Upper lobe of left lung (tissue), 6 donors: ENCODE measurements at regions not wholly inside any gene's neighbourhood (a gene's known extent, or its start where the extent isn't known, plus 50 kb on each side); places are given as distances from the start of the nearest gene placed in this dataset.

ENCODE experiments used
- ATAC-seq, 2 donors: fragments of 200-7000 bp; cut with Tn5 transposase; one replicate each; pipeline ENCODE4 v1.9.1; 2022; ENCODE audit warnings: mild to moderate bottlenecking in 2 of 2, moderate library complexity in 2 of 2; ENCODE audit not compliant: low FRiP score in 2 of 2
- DNase-seq, 2 donors: peaks; one replicate each; pipeline ENCODE4 v3.0.0-alpha.2; 2019 to 2020
- H3K27ac ChIP-seq, 4 donors: fragments of 200-600 bp; sonication (generic); one replicate each; pipeline ENCODE4 v1.5.1; 2016 to 2019
- H3K27me3 ChIP-seq, 4 donors: fragments of 200-600 bp; sonication (generic); one replicate each; pipeline ENCODE4 v1.5.1; 2017 to 2019
- H3K36me3 ChIP-seq, 4 donors: fragments of 200-600 bp; sonication (generic); one replicate each; pipeline ENCODE4 v1.5.1; 2016 to 2019
- H3K4me1 ChIP-seq, 4 donors: fragments of 200-600 bp; sonication (generic); one replicate each; pipeline ENCODE4 v1.5.1; 2018 to 2019
- H3K4me3 ChIP-seq, 4 donors: fragments of 200-600 bp; sonication (generic); one replicate each; pipeline ENCODE4 v1.5.1; 2017 to 2019; ENCODE audit warnings: mild to moderate bottlenecking in 2 of 4, moderate library complexity in 1 of 4
- H3K9me3 ChIP-seq, 4 donors: fragments of 200-600 bp; sonication (generic); one replicate each; pipeline ENCODE4 v1.5.1; 2018 to 2019
- EP300 ChIP-seq, 4 donors: sonication (generic); formaldehyde crosslinking; IDR thresholded peaks; one replicate each; pipeline ENCODE4 v1.5.1; 2017; ENCODE audit warnings: antibody characterized with exemption in 4 of 4, control low read depth in 2 of 4
- POLR2A ChIP-seq, 4 donors: fragments of 450-650 bp; IDR thresholded peaks; one replicate each; pipeline ENCODE4 v1.5.1; 2016 to 2017; ENCODE audit warnings: antibody characterized with exemption in 4 of 4, mild to moderate bottlenecking in 2 of 4
- POLR2AphosphoS5 ChIP-seq, 2 donors: sonication (generic); formaldehyde crosslinking; IDR thresholded peaks; one replicate each; pipeline ENCODE4 v1.5.1; 2017; ENCODE audit warnings: antibody characterized with exemption in 2 of 2
- WGBS, 2 donors: methylation state at CpG; one replicate each; pipeline ENCODE4 v1.1.5; 2017 to 2018; 5-methylcytosine and 5-hydroxymethylcytosine counted together
- TF ChIP-seq, protein P1 (sequence below), 6 experiments: fragments of 450-650 bp in 4 of 6; fragments of 200-600 bp in 2 of 6; sonication (generic) in 2 of 6; IDR thresholded peaks; one replicate each; pipeline ENCODE4 v1.5.1; 2016 to 2019; ENCODE audit warnings: antibody characterized with exemption in 6 of 6
- donor health status: DM: no; HTN: no; CAD: no; lungs with moderate emphysema.
- donor health status: DM: no; HTN: yes; CAD: no; lungs with severe emphysema.

DNA sequence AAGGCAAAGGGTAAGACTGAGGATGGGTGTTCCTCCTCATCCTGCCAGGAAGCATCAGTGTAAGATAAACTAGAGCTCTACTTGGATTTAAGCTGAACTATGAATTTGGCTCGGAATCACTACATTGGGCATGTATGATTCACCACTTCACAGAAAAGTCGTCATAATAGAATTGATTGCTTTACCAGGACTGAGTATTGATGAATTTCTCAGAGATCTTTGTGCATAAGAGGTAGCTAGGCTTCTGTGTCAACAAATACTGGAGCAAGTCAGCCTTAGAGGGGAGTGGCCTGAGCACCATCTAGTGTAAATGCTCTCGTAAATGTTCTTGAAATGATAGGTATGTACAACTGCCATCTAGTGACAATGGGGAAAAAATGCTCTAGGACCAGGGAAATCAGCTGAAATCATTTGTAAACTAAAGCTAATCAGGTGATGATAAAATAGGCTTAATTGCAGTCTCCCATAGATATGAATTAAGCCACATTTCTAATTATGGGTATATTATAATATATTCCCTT, 309.5 kb upstream of the FMR1 start:
- 49 to 57% methylated on average over 2 to 3 of the region's 3 CpGs for WGBS, 2 donors
- Histone ChIP-seq H3K4me3 (no peak overlapping the region), H3K27ac (no peak overlapping the region), H3K9me3 (no peaks in the 10 kb centered on the region), H3K27me3 (no peaks in the 10 kb centered on the region), H3K36me3 (no peaks in the 10 kb centered on the region), H3K4me1 (no peaks in the 10 kb centered on the region)
- no peak for DNase-seq
- no peak for TF ChIP-seq EP300 (IDR thresholded peaks at IDR 0.05)
- no peak for TF ChIP-seq POLR2A (IDR thresholded peaks at IDR 0.05)
- TF ChIP-seq, protein P1, sequence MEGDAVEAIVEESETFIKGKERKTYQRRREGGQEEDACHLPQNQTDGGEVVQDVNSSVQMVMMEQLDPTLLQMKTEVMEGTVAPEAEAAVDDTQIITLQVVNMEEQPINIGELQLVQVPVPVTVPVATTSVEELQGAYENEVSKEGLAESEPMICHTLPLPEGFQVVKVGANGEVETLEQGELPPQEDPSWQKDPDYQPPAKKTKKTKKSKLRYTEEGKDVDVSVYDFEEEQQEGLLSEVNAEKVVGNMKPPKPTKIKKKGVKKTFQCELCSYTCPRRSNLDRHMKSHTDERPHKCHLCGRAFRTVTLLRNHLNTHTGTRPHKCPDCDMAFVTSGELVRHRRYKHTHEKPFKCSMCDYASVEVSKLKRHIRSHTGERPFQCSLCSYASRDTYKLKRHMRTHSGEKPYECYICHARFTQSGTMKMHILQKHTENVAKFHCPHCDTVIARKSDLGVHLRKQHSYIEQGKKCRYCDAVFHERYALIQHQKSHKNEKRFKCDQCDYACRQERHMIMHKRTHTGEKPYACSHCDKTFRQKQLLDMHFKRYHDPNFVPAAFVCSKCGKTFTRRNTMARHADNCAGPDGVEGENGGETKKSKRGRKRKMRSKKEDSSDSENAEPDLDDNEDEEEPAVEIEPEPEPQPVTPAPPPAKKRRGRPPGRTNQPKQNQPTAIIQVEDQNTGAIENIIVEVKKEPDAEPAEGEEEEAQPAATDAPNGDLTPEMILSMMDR (IDR thresholded peaks at IDR 0.05): no peak
- TF ChIP-seq POLR2AphosphoS5 (IDR thresholded peaks at IDR 0.05): no peak
- ATAC-seq: no peak

DNA sequence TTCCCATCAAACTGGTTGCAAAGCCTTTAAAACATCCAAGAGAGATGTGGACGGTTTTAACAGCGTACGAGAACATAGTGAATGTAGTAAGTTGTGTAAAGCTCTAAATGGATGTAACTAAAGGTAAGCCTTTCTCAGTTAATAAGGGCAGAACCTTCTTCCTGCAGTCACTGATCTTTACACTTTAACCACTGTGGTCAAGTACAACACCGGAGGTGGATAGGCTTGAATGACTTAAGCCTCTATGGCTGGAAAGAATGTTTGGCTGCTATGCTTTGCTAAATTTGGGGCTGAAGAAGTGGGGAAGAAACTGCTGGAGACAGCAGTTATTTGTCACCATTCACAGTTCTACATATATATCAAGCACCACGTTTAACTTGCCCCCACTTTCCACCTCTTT, 285.1 kb upstream of the FMR1 start:
- no peak for ATAC-seq

DNA sequence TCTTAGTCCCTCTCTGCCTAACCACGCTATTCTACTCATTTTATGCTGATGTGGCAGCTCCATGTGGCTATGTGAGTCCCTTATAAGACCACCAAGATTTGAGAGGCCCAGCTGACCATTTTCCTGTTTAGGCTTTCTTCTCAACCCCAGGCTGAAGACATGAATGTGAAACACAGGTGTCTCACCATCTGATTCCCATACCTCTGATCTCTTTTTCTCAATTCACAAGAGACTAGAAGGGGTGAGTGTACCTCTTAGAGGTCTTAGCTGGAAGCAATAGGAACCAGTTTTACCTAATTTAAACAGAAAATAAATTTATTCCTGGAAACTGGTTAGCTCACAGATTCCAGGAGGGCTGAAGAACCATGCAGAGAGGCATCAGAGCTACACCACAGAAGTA, 276.5 kb upstream of the FMR1 start:
- WGBS, 2 donors: 90 to 100% methylated on average over 1 of the region's 1 CpG
- no peaks in the 10 kb centered on the region for H3K4me1 ChIP-seq
- H3K4me3 ChIP-seq: no peak overlapping the region
- TF ChIP-seq, protein P1 (IDR thresholded peaks at IDR 0.05): no peak
- TF ChIP-seq POLR2A (IDR thresholded peaks at IDR 0.05): no peak
- TF ChIP-seq EP300 (IDR thresholded peaks at IDR 0.05): no peak
- TF ChIP-seq POLR2AphosphoS5 (IDR thresholded peaks at IDR 0.05): no peak
- no peak for DNase-seq
- no peak for ATAC-seq
- H3K36me3 ChIP-seq: no peaks in the 10 kb centered on the region
- H3K9me3 ChIP-seq: no peaks in the 10 kb centered on the region
- H3K27me3 ChIP-seq: no peaks in the 10 kb centered on the region
- H3K27ac ChIP-seq: no peak overlapping the region

More for the DNA sequence above, 285.1 kb upstream of the FMR1 start:
- DNase-seq: no peak
- no peak overlapping the region for H3K27ac ChIP-seq
- TF ChIP-seq, protein P1 (IDR thresholded peaks at IDR 0.05): no peak
- no peak for TF ChIP-seq POLR2AphosphoS5 (IDR thresholded peaks at IDR 0.05)
- TF ChIP-seq EP300 (IDR thresholded peaks at IDR 0.05): no peak
- no peak for TF ChIP-seq POLR2A (IDR thresholded peaks at IDR 0.05)
- no peak overlapping the region for H3K4me3 ChIP-seq
- no peaks in the 10 kb centered on the region for H3K27me3 ChIP-seq
- no peaks in the 10 kb centered on the region for H3K36me3 ChIP-seq
- no peaks in the 10 kb centered on the region for H3K9me3 ChIP-seq
- H3K4me1 ChIP-seq: no peaks in the 10 kb centered on the region
- 75 to 90% methylated on average over 5 of the region's 5 CpGs for WGBS, 2 donors

DNA sequence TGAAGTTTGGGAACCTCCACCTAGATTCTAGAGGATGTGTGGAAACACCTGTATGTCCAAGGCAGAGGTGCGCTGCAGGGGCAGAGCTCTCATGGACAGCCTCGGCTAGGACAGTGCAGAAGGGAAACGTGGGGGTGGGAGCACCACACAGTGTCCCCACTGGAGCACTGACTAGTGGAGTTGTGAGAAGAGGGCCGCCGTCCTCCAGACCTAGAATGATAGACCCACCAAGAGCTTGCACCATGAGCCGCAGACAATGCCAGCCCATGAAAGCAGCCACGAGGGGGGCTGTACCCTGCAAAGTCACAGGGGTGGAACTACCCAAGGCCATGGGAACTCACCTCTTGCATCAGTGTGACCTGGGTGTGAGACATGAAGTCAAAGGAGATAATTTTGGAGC, 274.5 kb upstream of the FMR1 start:
- no peak for TF ChIP-seq POLR2A (IDR thresholded peaks at IDR 0.05)
- H3K4me3 ChIP-seq: no peak overlapping the region
- H3K9me3 ChIP-seq: no peaks in the 10 kb centered on the region
- ATAC-seq (no peak), DNase-seq (no peak)
- no peaks in the 10 kb centered on the region for H3K27me3 ChIP-seq
- no peak overlapping the region for H3K27ac ChIP-seq
- no peaks in the 10 kb centered on the region for H3K4me1 ChIP-seq
- no peaks in the 10 kb centered on the region for H3K36me3 ChIP-seq
- 78 to 80% methylated on average over 4 to 7 of the region's 7 CpGs for WGBS, 2 donors

DNA sequence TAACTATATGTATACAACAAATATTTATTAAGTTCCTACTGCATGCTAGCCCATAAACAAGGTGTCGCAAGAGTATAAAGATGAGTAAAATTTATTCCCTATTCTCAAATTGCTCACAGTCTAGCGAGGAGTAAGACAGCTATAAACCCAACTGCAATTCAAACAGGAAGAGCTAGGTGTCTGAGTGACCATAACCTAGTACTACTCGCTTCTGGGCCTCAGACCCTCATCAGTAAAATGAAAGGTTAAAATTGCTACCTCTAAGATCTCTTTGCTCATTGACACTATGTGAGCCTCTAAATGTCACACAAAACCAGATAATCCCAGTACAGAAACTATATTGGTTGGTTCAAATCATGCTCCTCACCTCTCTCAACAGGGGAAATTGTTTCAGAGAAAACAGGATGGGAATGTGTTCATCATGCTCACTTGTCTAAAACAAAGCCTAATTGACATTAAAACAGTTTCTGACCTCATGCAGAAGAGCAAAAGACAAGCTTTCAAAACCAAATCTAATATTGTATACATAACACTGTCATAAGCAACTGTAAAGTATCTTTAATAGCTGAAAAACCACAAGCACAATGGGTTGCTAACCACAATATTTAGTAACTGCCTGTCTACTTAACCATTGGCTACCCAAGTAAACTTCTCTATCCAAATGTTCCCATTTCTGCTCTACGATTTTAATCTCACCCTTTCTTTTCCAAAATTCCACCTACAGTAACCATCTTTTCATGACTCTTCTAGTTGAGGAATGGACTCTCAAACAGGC, 264.6 kb upstream of the FMR1 start:
- 60 to 83% methylated on average over 4 of the region's 4 CpGs for WGBS, 2 donors
- no peaks in the 10 kb centered on the region for H3K36me3 ChIP-seq
- no peak for ATAC-seq
- DNase-seq: no peak
- H3K27me3 ChIP-seq: no peaks in the 10 kb centered on the region
- H3K4me3 ChIP-seq: no peak overlapping the region
- no peaks in the 10 kb centered on the region for H3K4me1 ChIP-seq
- no peak overlapping the region for H3K27ac ChIP-seq
- TF ChIP-seq EP300 (IDR thresholded peaks at IDR 0.05): no peak
- TF ChIP-seq, protein P1 (IDR thresholded peaks at IDR 0.05): no peak
- no peak for TF ChIP-seq POLR2A (IDR thresholded peaks at IDR 0.05)
- no peaks in the 10 kb centered on the region for H3K9me3 ChIP-seq
